Activated CD8-positive, alpha-beta T cell treated with anti-CD3 and anti-CD28 coated beads for 36 hours (primary cell): ENCODE measurements at regions not wholly inside any gene's neighbourhood (a gene's known extent, or its start where the extent isn't known, plus 50 kb on each side); places are given as distances from the start of the nearest gene placed in this dataset.

Experiments used
- ATAC-seq: fragments of 200-7000 bp; cut with Tn5 transposase; one replicate; pipeline ENCODE4 v1.10.0; 2021; ENCODE audit warnings: mild to moderate bottlenecking, moderate library complexity
- CTCF ChIA-PET: fragments of 350-600 bp; sonication (Branson Sonifier 250); formaldehyde crosslinking; loops from one replicate; lab custom pipeline; 2021; ENCODE audit warnings: antibody characterized with exemption; lab: Charles Lee
- POLR2A ChIA-PET: fragments of 350-600 bp; sonication (Branson Sonifier 250); formaldehyde crosslinking; loops from one replicate; lab custom pipeline; 2021; ENCODE audit warnings: antibody characterized with exemption; lab: Charles Lee
- DNase-seq: peaks from one replicate; pipeline ENCODE4 v3.0.0-alpha.2; 2020
- H3K27ac Mint-ChIP-seq: one replicate; pipeline ENCODE4 v1.8.0; 2021; ENCODE audit warnings: mild to moderate bottlenecking, mixed read lengths
- H3K27me3 Mint-ChIP-seq: one replicate; pipeline ENCODE4 v1.8.0; 2021; ENCODE audit warnings: mixed read lengths
- H3K36me3 Mint-ChIP-seq: one replicate; pipeline ENCODE4 v1.8.0; 2021; ENCODE audit warnings: low read depth, mixed read lengths
- H3K4me1 Mint-ChIP-seq: one replicate; pipeline ENCODE4 v1.8.0; 2021; ENCODE audit warnings: low read depth, mixed read lengths
- H3K4me3 Mint-ChIP-seq: one replicate; pipeline ENCODE4 v1.8.0; 2021; ENCODE audit warnings: mild to moderate bottlenecking, moderate library complexity, mixed read lengths
- H3K9me3 Mint-ChIP-seq: one replicate; pipeline ENCODE4 v1.8.0; 2021; ENCODE audit warnings: mixed read lengths
- intact Hi-C: fragments of 100-400 bp; cut with micrococcal nuclease; formaldehyde crosslinking; loops from one replicate; pipeline ENCODE4 v1.10.0; 2022
- TF ChIP-seq, protein P1 (sequence below): fragments of 200-600 bp; IDR thresholded peaks from one replicate; pipeline ENCODE4 v1.8.0; 2022; ENCODE audit warnings: antibody characterized with exemption, mild to moderate bottlenecking

GRCh38 chr5:12851761-12852160 is 947.5 kb upstream of the CTNND2 start:
- H3K27me3 Mint-ChIP-seq, result no peaks in the 10 kb centered on the region
- TF ChIP-seq, protein P1, sequence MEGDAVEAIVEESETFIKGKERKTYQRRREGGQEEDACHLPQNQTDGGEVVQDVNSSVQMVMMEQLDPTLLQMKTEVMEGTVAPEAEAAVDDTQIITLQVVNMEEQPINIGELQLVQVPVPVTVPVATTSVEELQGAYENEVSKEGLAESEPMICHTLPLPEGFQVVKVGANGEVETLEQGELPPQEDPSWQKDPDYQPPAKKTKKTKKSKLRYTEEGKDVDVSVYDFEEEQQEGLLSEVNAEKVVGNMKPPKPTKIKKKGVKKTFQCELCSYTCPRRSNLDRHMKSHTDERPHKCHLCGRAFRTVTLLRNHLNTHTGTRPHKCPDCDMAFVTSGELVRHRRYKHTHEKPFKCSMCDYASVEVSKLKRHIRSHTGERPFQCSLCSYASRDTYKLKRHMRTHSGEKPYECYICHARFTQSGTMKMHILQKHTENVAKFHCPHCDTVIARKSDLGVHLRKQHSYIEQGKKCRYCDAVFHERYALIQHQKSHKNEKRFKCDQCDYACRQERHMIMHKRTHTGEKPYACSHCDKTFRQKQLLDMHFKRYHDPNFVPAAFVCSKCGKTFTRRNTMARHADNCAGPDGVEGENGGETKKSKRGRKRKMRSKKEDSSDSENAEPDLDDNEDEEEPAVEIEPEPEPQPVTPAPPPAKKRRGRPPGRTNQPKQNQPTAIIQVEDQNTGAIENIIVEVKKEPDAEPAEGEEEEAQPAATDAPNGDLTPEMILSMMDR, result no peak
- CTCF ChIA-PET, result no interaction called here
- POLR2A ChIA-PET, result no interaction called here
- no peak for ATAC-seq
- H3K4me1 Mint-ChIP-seq, result no peaks in the 10 kb centered on the region
- H3K4me3 Mint-ChIP-seq, result no peak overlapping the region
- no peak for DNase-seq
- peaks cover 12% of the 10 kb centered on the region for H3K9me3 Mint-ChIP-seq
- H3K27ac Mint-ChIP-seq, result no peak overlapping the region
- no peaks in the 10 kb centered on the region for H3K36me3 Mint-ChIP-seq
- intact Hi-C loops, result no loop called here

GRCh38 chr5:12848709-12849108 is 944.5 kb upstream of the CTNND2 start:
- Mint-ChIP-seq H3K27ac (no peak overlapping the region), H3K4me1 (no peaks in the 10 kb centered on the region), H3K27me3 (no peaks in the 10 kb centered on the region), H3K4me3 (no peak overlapping the region), H3K36me3 (no peaks in the 10 kb centered on the region), H3K9me3 (peaks cover 10% of the 10 kb centered on the region)
- DNase-seq (no peak), ATAC-seq (no peak)
- POLR2A ChIA-PET, result no interaction called here
- intact Hi-C loops, result no loop called here
- CTCF ChIA-PET, result no interaction called here
- TF ChIP-seq, protein P1, result no peak

DNA sequence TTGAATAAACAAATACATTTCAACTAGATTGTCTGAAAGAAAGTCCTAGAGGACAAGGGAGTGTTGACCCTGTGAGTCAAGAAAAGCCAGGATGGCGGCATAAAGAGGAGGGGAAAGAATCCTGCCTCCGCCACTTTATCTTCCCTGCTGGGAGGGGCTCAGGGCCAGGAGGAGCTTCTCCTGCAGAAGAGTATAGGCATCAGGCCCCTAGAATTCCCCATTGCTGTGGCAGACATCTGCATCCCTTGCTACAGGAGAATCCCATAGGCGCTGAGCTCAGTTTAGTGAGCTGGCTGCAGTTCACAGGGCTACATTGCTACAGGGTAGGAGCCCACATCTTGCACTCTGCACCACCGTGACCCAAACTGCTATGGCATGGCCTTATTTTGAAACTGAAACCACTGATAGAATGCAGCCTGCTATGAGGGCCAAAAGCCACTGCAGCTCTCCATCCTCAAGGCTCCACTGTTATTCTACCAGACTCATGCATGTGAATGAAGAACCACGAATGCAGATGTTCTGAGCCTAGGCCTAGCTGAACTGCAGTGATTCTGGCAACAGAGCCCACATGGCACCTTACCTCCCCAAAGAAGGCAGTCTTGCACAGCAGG is 941.4 kb upstream of the CTNND2 start:
- Mint-ChIP-seq H3K9me3 (peaks cover 7% of the 10 kb centered on the region), H3K4me1 (no peaks in the 10 kb centered on the region), H3K4me3 (no peak overlapping the region), H3K36me3 (no peaks in the 10 kb centered on the region), H3K27me3 (no peaks in the 10 kb centered on the region), H3K27ac (no peak overlapping the region)
- DNase-seq (no peak), ATAC-seq (no peak)
- CTCF ChIA-PET, result interaction anchor here (1.7 kb wide), 1 partner anchor 24 kb away, joined by 3 read pairs; no protein-coding TSS in a partner anchor
- TF ChIP-seq, protein P1, result no peak
- intact Hi-C loops, result no loop called here
- POLR2A ChIA-PET, result no interaction called here

GRCh38 chr5:12840972-12841371 is 936.7 kb upstream of the CTNND2 start:
- intact Hi-C loops, result no loop called here
- Mint-ChIP-seq H3K4me3 (no peak overlapping the region), H3K36me3 (no peaks in the 10 kb centered on the region), H3K27me3 (no peaks in the 10 kb centered on the region), H3K4me1 (no peaks in the 10 kb centered on the region), H3K27ac (no peak overlapping the region), H3K9me3 (peaks cover 6% of the 10 kb centered on the region)
- TF ChIP-seq, protein P1, result no peak
- DNase-seq (no peak), ATAC-seq (no peak)
- POLR2A ChIA-PET, result no interaction called here
- CTCF ChIA-PET, result no interaction called here

DNA sequence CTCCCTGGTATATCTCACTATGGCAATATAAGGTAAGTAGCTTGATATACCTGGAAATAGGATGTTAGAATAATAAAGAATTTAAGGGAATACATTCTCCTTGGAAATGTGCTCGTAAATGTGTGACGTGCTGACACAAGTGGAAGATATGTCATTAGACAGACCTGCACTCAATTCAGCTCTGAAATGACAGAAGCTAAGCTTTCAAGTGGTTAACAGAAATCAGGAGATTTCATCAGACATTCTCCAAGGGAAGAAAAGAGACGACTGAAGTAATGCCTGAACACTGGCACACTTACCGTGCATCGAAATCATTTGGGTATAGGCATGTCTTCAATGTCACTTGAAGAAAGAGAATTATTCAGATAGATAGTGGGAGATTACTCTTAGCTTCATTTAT is 933.3 kb upstream of the CTNND2 start:
- H3K4me1 Mint-ChIP-seq, result no peaks in the 10 kb centered on the region

More for the DNA sequence above, 933.3 kb upstream of the CTNND2 start:
- intact Hi-C loops, result no loop called here
- H3K27me3 Mint-ChIP-seq, result no peaks in the 10 kb centered on the region
- DNase-seq (no peak), ATAC-seq (no peak)
- ChIA-PET POLR2A (no interaction called here), CTCF (no interaction called here)
- H3K4me3 Mint-ChIP-seq, result no peak overlapping the region
- no peaks in the 10 kb centered on the region for H3K36me3 Mint-ChIP-seq
- peaks cover 9% of the 10 kb centered on the region for H3K9me3 Mint-ChIP-seq
- TF ChIP-seq, protein P1, result no peak
- H3K27ac Mint-ChIP-seq, result no peak overlapping the region
